AG09309 (cell line): ENCODE measurements at regions not wholly inside any gene's neighbourhood (a gene's known extent, or its start where the extent isn't known, plus 50 kb on each side); places are given as distances from the start of the nearest gene placed in this dataset.

Experiments used
- DNase-seq: peaks from one replicate; pipeline ENCODE4 v3.0.0-alpha.2; 2010; ENCODE audit warnings: low read depth
- H3K4me3 ChIP-seq: 2 replicates; pipeline ENCODE4 v1.5.1; 2011; ENCODE audit warnings: mild to moderate bottlenecking, low read depth, low read length, moderate library complexity; ENCODE audit not compliant: control insufficient read depth
- TF ChIP-seq, protein P1 (sequence below): IDR thresholded peaks from 2 replicates; pipeline ENCODE4 v1.5.1; 2011; ENCODE audit warnings: mild to moderate bottlenecking, low read depth, low read length, inconsistent platforms; ENCODE audit not compliant: insufficient read depth, control insufficient read depth; ENCODE audit errors: missing control alignments

DNA sequence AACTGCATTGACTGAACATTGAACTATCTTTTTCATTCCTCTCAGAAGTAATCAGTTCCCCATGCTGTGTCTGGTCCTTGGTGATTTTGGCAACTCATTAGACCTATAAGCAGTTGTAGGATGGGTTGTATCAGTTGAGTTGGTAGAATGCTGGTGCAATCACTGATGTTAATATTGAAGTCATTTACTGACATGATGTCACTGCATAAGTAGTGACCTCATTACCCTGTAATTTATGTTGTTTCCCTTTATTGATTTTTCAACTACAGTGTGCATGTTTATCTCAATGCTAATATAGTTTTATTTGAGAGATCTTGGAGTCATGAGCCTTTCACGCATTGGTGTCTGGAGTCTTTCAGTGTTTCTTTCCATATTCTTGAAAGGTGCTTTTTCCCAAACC is 275.0 kb downstream of the SPATA31D1 start:
- no peak for DNase-seq
- TF ChIP-seq, protein P1, sequence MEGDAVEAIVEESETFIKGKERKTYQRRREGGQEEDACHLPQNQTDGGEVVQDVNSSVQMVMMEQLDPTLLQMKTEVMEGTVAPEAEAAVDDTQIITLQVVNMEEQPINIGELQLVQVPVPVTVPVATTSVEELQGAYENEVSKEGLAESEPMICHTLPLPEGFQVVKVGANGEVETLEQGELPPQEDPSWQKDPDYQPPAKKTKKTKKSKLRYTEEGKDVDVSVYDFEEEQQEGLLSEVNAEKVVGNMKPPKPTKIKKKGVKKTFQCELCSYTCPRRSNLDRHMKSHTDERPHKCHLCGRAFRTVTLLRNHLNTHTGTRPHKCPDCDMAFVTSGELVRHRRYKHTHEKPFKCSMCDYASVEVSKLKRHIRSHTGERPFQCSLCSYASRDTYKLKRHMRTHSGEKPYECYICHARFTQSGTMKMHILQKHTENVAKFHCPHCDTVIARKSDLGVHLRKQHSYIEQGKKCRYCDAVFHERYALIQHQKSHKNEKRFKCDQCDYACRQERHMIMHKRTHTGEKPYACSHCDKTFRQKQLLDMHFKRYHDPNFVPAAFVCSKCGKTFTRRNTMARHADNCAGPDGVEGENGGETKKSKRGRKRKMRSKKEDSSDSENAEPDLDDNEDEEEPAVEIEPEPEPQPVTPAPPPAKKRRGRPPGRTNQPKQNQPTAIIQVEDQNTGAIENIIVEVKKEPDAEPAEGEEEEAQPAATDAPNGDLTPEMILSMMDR = no peak
- H3K4me3 ChIP-seq = no peak overlapping the region

DNA sequence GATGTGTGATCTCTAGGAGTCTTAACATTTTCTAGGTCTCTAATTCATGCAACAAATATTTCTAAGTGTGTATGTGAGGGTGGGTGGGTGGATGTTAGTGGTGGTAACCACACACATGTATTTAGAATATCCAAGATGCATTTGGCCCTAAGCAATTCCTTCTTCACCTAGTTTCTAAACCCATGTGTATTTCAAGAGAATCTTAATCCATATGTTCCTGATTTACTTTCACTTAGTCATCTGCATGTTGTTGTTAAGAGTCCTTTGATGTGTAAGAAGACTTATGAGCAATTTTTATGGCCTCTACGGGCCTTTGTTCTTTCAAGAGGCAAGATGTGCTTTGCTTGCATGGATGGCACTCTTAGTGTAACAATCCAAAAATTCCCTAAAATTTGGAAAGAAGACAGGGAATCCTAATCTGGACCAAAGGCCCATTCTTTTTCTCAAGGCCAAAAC is 282.6 kb downstream of the SPATA31D1 start:
- peak; percentile 85 for DNase-seq
- TF ChIP-seq, protein P1 = no peak

DNA sequence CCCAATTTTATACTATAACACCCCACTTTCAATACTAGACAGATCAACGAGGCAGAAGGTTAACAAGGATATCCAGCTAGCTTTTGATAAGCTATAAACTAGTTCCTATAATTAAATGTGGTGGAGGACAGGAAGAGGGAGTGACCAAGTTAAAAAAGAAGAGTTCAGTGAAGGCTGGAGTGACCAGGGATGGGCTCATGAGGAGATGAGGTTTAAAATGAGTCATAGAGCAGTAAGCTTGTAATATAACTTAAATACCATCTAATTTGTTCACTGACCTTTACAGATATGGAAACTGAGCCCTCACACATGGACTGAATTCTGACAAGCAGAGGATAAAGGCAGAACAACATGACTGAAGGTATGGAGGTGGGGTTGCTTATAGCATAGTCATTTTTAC is 284.5 kb downstream of the SPATA31D1 start:
- DNase-seq = no peak
- TF ChIP-seq, protein P1 = no peak
- H3K4me3 ChIP-seq = no peak overlapping the region

More for the DNA sequence above, 282.6 kb downstream of the SPATA31D1 start:
- H3K4me3 ChIP-seq = no peak overlapping the region

DNA sequence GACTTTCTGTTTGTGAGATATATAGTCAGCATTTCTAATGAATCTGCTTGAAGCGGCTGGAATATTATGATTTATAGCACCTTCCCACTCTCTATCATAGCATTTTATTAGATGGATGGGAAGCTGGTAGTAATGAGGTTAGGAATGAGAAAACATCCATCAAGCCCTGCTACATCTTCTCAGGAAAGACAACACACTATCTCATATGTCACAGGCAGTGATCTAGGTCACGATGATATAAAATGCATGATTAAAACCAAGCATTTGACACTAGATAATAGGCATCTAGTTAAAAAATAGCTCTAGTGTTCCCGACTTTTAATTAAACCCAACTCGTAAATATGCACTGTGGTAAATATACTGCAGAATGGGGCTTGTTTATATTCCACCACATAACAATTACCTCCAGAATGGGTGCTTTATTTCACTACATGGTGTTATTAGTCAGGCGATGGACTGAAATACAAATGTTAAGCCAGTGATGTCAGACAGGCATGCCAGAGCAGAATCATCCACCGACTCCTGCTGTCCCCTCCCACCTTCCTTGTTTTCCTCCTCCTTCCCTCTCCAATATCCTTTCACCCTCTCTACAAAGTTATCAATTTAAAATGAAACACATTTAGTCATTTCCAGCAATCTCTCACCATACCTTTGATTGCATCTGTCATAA is 286.8 kb downstream of the SPATA31D1 start:
- TF ChIP-seq, protein P1 = no peak
- H3K4me3 ChIP-seq = no peak overlapping the region
- no peak for DNase-seq

DNA sequence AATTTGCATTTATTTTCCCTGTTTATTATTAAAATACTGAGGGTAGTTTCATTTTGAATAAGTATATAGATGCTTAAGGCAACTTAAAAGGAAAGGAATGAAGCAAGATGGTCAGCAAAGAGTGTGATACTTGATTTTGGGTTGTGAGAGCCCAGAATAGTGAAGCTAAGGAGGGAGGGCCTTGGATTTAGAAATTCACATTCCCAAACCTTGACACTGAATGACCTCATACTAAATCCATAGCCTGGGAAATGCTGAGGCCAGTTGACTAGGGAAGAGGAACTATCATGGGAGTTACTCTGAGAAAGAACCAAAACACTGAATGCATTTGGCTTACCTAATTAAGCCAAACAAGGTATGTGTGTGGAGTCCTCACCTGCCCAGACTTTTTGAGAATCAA is 292.5 kb downstream of the SPATA31D1 start:
- no peak overlapping the region for H3K4me3 ChIP-seq
- TF ChIP-seq, protein P1 = no peak
- DNase-seq = no peak

DNA sequence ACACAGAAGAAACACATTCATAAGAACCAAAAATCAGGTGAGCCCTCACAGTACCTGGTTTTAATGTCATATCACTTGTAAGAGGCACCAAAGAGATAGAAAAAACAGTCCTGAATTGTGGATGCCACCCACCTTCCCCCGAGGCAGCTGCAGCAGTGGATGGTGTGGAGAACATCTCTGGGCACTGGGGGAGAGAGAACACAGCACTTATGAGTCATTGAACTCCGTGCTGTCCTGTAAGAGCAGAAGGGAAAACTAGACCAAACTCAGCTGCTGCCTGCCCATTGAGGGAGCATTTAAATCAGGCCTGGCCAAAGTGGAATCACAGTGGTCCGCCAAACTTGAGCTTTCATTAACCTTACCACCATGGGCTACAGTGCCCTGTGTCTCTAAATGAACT is 296.2 kb downstream of the SPATA31D1 start:
- DNase-seq = no peak
- TF ChIP-seq, protein P1 = no peak
- H3K4me3 ChIP-seq = no peak overlapping the region
